Activated CD4-positive, alpha-beta T cell treated with anti-CD3 and anti-CD28 coated beads for 4 hours (primary cell): ENCODE measurements at regions not wholly inside any gene's neighbourhood (a gene's known extent, or its start where the extent isn't known, plus 50 kb on each side); places are given as distances from the start of the nearest gene placed in this dataset.
"Not testable (repeated sequence)": the region's sequence is repeated elsewhere in the genome, so short reads cannot be mapped to it uniquely, and the experiment has no call there.

Source experiments
- DNase-seq, 2 donors: peaks; one replicate each; pipeline ENCODE4 v3.0.0-alpha.2; 2020

GRCh38 chr2:8376603-8377410 lies 305.0 kb upstream of the ID2 start:
- DNase-seq = no peak

- DNase-seq = no peak
Measured at GRCh38 chr2:8378016-8378810, 303.6 kb upstream of the ID2 start.

GRCh38 chr2:8379128-8379527 lies 302.7 kb upstream of the ID2 start:
- no peak for DNase-seq

GRCh38 chr2:8379549-8379948 lies 302.3 kb upstream of the ID2 start:
- no peak for DNase-seq

- no peak for DNase-seq
Measured at GRCh38 chr2:8380026-8380425, 301.8 kb upstream of the ID2 start.

- DNase-seq = no peak
Measured at GRCh38 chr2:8380566-8380965, 301.3 kb upstream of the ID2 start.

- no peak for DNase-seq
Measured at GRCh38 chr2:8382485-8382884, 299.4 kb upstream of the ID2 start.

- DNase-seq = not testable (repeated sequence)
Measured at GRCh38 chr2:8386748-8387147, 295.1 kb upstream of the ID2 start.

- no peak for DNase-seq
Measured at GRCh38 chr2:8388781-8389180, 293.1 kb upstream of the ID2 start.

- no peak for DNase-seq
Measured at GRCh38 chr2:8389431-8390108, 292.3 kb upstream of the ID2 start.

- DNase-seq = no peak
Measured at GRCh38 chr2:8391126-8391525, 290.7 kb upstream of the ID2 start.

- no peak for DNase-seq
Measured at GRCh38 chr2:8391584-8391983, 290.3 kb upstream of the ID2 start.

GRCh38 chr2:8392098-8392866 lies 289.6 kb upstream of the ID2 start:
- no peak for DNase-seq

GRCh38 chr2:8393506-8393905 lies 288.4 kb upstream of the ID2 start:
- DNase-seq = no peak

GRCh38 chr2:8394131-8394530 lies 287.7 kb upstream of the ID2 start:
- DNase-seq = no peak

GRCh38 chr2:8394569-8395359 lies 287.1 kb upstream of the ID2 start:
- DNase-seq = no peak

- no peak for DNase-seq
Measured at GRCh38 chr2:8395718-8396117, 286.1 kb upstream of the ID2 start.

- no peak for DNase-seq
Measured at GRCh38 chr2:8398040-8398668, 283.7 kb upstream of the ID2 start.

GRCh38 chr2:8399731-8400130 lies 282.1 kb upstream of the ID2 start:
- no peak for DNase-seq

GRCh38 chr2:8400196-8400595 lies 281.7 kb upstream of the ID2 start:
- DNase-seq = no peak

- DNase-seq = no peak
Measured at GRCh38 chr2:8402222-8402621, 279.6 kb upstream of the ID2 start.

- no peak for DNase-seq
Measured at GRCh38 chr2:8403876-8404275, 278.0 kb upstream of the ID2 start.
